B cell (primary cell): ENCODE measurements at regions not wholly inside any gene's neighbourhood (a gene's known extent, or its start where the extent isn't known, plus 50 kb on each side); places are given as distances from the start of the nearest gene placed in this dataset.

Experiments used
- CTCF ChIP-seq: fragments of 200-600 bp; IDR thresholded peaks from one replicate; pipeline ENCODE4 v1.8.0; 2022; ENCODE audit warnings: antibody characterized with exemption, mild to moderate bottlenecking
- EZH2 ChIP-seq: IDR thresholded peaks from 2 replicates; pipeline ENCODE4 v1.6.1; 2012; ENCODE audit warnings: borderline replicate concordance, low read depth, mild to moderate bottlenecking, moderate library complexity, low read length; ENCODE audit not compliant: insufficient read depth, poor library complexity, severe bottlenecking

GRCh38 chr3:168495270-168495669, 399.5 kb upstream of the GOLIM4 start:
- TF ChIP-seq CTCF: no peak
- no peak for TF ChIP-seq EZH2
